ENCODE measurements at regions not wholly inside any gene's neighbourhood (a gene's known extent, or its start where the extent isn't known, plus 50 kb on each side); places are given as distances from the start of the nearest gene placed in this dataset.
"Not testable (repeated sequence)": the region's sequence is repeated elsewhere in the genome, so short reads cannot be mapped to it uniquely, and the experiment has no call there.

DNA sequence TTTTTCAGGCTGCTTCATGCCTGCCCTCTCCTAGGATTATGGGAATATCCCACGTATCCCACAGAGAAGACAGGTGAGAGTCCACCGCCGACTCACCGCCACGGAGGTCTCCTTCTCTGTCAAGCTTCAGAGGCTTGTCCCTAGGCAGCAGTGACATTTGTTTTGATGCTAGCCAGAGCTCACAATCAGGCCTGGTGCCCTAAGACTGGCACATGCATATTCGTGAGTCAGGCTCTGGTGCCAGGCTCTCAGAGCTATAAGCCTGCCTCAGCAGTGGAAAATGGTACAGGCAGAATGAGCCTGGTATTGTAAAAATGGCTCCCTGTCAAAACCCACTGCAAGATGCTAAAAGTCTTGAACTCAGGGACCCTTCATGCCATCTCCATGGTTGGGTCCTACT, 65.5 kb downstream of the RBMY1A1 start:
- WGBS, 2 donors = 96% methylated on average over 5 of the region's 6 CpGs; no CpG with 5 or more reads in 1 of the 2 donors
- DNase-seq (ENCODE audit: low spot score in 2 of 2) = no peak
- H3K4me3 ChIP-seq (ENCODE audit: low read depth, poor library complexity, severe bottlenecking) = no peak overlapping the region
- intact Hi-C loops (cut with DNase I; ENCODE audit: low total_unique reads) = no loop called here
- TF ChIP-seq, protein P1, sequence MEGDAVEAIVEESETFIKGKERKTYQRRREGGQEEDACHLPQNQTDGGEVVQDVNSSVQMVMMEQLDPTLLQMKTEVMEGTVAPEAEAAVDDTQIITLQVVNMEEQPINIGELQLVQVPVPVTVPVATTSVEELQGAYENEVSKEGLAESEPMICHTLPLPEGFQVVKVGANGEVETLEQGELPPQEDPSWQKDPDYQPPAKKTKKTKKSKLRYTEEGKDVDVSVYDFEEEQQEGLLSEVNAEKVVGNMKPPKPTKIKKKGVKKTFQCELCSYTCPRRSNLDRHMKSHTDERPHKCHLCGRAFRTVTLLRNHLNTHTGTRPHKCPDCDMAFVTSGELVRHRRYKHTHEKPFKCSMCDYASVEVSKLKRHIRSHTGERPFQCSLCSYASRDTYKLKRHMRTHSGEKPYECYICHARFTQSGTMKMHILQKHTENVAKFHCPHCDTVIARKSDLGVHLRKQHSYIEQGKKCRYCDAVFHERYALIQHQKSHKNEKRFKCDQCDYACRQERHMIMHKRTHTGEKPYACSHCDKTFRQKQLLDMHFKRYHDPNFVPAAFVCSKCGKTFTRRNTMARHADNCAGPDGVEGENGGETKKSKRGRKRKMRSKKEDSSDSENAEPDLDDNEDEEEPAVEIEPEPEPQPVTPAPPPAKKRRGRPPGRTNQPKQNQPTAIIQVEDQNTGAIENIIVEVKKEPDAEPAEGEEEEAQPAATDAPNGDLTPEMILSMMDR (IDR thresholded peaks at IDR 0.05) = no peak
- TF ChIP-seq POLR2A (IDR thresholded peaks at IDR 0.05) = no peak

DNA sequence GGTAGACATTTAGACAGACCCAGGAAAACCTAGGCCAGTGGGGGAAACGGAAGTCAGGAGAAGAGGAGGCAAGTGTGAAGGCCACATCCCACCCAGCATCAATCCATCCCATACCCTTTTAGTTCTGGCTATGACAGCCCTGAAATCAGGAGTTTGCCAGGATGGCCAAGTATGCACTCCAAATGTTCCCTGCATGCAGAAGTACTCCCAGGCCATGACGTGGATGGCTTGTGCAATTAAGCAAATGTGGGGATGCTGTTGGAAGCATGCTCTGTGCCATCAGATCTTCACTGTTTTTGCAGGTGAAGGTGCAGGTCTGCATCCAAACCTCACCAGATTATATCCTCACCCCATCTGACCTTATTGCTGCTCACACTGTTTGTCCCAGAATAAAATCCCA, 66.8 kb downstream of the RBMY1A1 start:
- no peak for DNase-seq (ENCODE audit: low spot score in 2 of 2)
- WGBS, 2 donors = 69% methylated on average over 1 of the region's 2 CpGs; no CpG with 5 or more reads in 1 of the 2 donors
- no peak overlapping the region for H3K4me3 ChIP-seq (ENCODE audit: low read depth, poor library complexity, severe bottlenecking)
- TF ChIP-seq POLR2A (IDR thresholded peaks at IDR 0.05) = no peak
- TF ChIP-seq, protein P1 (IDR thresholded peaks at IDR 0.05) = no peak
- intact Hi-C loops (cut with DNase I; ENCODE audit: low total_unique reads) = no loop called here

DNA sequence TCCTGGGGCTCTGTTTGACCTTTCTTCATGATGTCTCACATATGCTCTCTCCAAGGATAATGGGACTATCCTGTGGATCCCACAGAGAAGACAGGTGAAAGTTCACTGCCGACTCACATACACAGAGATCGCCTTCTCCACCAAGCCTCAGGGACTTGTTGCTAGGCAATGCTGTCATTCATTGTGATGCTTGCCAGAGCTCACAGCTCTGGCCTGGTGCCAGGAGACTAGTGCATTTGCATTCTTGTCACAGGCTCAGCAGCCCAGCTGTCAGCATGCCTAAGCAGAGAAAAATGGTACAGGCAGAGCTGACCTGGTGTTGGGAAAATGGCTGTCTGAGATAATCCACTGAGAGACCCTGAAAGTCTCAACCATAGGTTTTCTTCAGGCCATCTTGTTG, 67.9 kb downstream of the RBMY1A1 start:
- 21% methylated on average over 2 of the region's 2 CpGs; no CpG with 5 or more reads in 1 of the 2 donors for WGBS, 2 donors
- no peak for DNase-seq (ENCODE audit: low spot score in 2 of 2)
- intact Hi-C loops (cut with DNase I; ENCODE audit: low total_unique reads) = no loop called here
- no peak overlapping the region for H3K4me3 ChIP-seq (ENCODE audit: low read depth, poor library complexity, severe bottlenecking)
- no peak for TF ChIP-seq POLR2A (IDR thresholded peaks at IDR 0.05)
- TF ChIP-seq, protein P1 (IDR thresholded peaks at IDR 0.05) = no peak

DNA sequence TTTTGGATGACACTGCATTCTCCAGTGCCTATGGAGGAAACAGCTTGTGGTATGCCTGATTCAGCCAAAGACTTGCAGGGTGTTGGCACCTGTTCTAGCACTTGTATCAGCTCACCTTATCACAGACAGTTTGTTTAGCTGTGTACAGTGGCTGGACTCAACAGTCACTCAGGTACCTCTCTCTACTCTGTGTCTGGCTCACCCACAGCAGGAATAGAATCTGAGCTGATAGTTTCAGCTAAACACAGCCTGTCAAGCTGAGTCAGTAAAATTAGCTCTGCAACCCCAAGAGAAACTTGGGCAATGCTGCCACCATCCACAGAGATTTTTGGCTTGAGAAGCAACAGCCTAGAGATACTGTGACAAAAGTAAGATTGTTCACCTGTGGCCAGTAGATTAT, 101.5 kb downstream of the RBMY1A1 start:
- intact Hi-C loops (cut with DNase I; ENCODE audit: low total_unique reads) = no loop called here
- TF ChIP-seq POLR2A (IDR thresholded peaks at IDR 0.05) = no peak
- TF ChIP-seq, protein P1 (IDR thresholded peaks at IDR 0.05) = no peak
- no peak overlapping the region for H3K4me3 ChIP-seq (ENCODE audit: low read depth, poor library complexity, severe bottlenecking)
- no peak for DNase-seq (ENCODE audit: low spot score in 2 of 2)

GRCh38 chrY:21650496-21650895, 115.8 kb downstream of the RBMY1A1 start:
- TF ChIP-seq, protein P1 (IDR thresholded peaks at IDR 0.05) = no peak
- TF ChIP-seq POLR2A (IDR thresholded peaks at IDR 0.05) = no peak
- 72% methylated on average over 1 of the region's 1 CpG; no CpG with 5 or more reads in 1 of the 2 donors for WGBS, 2 donors
- H3K4me3 ChIP-seq (ENCODE audit: low read depth, poor library complexity, severe bottlenecking) = no peak overlapping the region
- no peak for DNase-seq (ENCODE audit: low spot score in 2 of 2)
- intact Hi-C loops (cut with DNase I; ENCODE audit: low total_unique reads) = no loop called here

DNA sequence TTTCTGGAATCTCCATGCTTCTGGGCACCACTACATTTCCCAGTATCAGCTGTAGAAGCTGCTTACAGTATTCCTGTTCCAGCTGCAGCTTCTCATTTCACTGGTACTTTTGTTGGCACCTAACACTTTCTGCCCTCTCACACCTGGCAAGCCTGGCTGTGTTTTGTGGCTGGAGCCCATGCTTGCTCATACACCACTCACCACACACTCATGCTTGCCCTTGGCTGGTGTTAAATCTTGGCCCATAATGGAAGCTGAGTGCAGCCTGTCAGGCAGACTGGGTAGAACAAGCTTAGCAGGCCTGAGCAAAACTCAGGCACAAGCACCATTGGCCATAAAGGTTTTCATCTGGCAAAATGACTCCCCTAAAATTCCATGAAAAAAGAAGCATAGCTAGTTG, 124.4 kb downstream of the RBMY1A1 start:
- DNase-seq (ENCODE audit: low spot score in 2 of 2); H3K4me3 ChIP-seq (ENCODE audit: low read depth, poor library complexity, severe bottlenecking); intact Hi-C loops (cut with DNase I; ENCODE audit: low total_unique reads): not testable (repeated sequence)

GRCh38 chrY:21679590-21679989, 144.9 kb downstream of the RBMY1A1 start:
- DNase-seq (ENCODE audit: low spot score in 2 of 2); intact Hi-C loops (cut with DNase I; ENCODE audit: low total_unique reads); H3K4me3 ChIP-seq (ENCODE audit: low read depth, poor library complexity, severe bottlenecking): not testable (repeated sequence)
- WGBS, 2 donors = 44% methylated on average over 2 of the region's 2 CpGs; no CpG with 5 or more reads in 1 of the 2 donors

- DNase-seq (ENCODE audit: low spot score in 2 of 2); intact Hi-C loops (cut with DNase I; ENCODE audit: low total_unique reads); H3K4me3 ChIP-seq (ENCODE audit: low read depth, poor library complexity, severe bottlenecking): not testable (repeated sequence)
- WGBS, 2 donors = 79% methylated on average over 3 of the region's 3 CpGs; no CpG with 5 or more reads in 1 of the 2 donors
Measured at GRCh38 chrY:21686369-21686768, 151.7 kb downstream of the RBMY1A1 start.

DNA sequence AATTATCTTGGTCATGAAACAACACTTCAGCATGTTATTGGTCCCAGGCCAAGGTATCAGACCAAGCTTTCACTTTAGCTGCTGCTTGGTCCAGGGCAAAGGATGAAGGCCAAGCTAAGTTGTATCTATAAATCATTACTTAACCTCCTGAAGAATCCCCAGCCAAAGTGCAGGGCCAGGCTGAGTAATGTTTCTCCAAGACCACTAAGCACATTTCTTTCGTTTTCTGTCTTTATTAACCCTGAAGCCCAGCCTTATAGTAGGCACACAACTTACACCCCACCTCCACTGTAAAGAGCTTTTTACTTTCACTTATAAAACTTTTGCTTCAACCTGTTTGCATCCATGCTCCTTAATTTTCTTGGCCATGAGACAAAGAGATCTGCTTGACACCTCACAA, 167.3 kb downstream of the RBMY1A1 start:
- DNase-seq (ENCODE audit: low spot score in 2 of 2); intact Hi-C loops (cut with DNase I; ENCODE audit: low total_unique reads); H3K4me3 ChIP-seq (ENCODE audit: low read depth, poor library complexity, severe bottlenecking): not testable (repeated sequence)
- 65% methylated on average over 1 of the region's 1 CpG; no CpG with 5 or more reads in 1 of the 2 donors for WGBS, 2 donors

DNA sequence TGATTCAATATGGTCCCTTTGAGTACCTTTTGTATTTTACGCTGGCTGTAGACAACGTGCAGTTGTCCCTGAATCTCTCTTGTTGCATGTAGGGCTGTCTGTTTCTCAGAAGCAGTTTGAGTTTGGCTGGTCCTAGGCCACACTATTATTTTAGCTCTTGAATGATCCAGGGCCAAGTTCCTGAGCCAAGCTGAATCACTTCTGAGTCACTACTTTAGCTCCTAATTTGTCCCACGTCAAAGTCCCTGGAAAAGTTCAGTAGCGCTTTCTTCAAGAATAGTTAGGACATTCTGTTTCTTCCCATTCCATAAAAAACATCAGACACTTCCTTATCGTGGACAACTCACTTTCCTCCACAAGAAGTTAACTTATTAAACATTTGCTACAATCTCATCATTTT, 168.2 kb downstream of the RBMY1A1 start:
- peak in 1 of 2 donors; percentile 19 for DNase-seq (ENCODE audit: low spot score in 2 of 2)
- H3K4me3 ChIP-seq (ENCODE audit: low read depth, poor library complexity, severe bottlenecking); intact Hi-C loops (cut with DNase I; ENCODE audit: low total_unique reads): not testable (repeated sequence)
- 35% methylated on average over 5 of the region's 5 CpGs; no CpG with 5 or more reads in 1 of the 2 donors for WGBS, 2 donors
